Vagina (tissue), 2 donors: ENCODE measurements at regions not wholly inside any gene's neighbourhood (a gene's known extent, or its start where the extent isn't known, plus 50 kb on each side); places are given as distances from the start of the nearest gene placed in this dataset.

Source experiments
- DNase-seq, 2 donors: peaks; one replicate each; pipeline ENCODE4 v3.0.0-alpha.2; 2017; ENCODE audit errors: extremely low spot score in 2 of 2
- H3K27ac ChIP-seq: fragments of 200-600 bp; sonication (generic); one replicate; pipeline ENCODE4 v1.5.1; 2019
- H3K27me3 ChIP-seq: fragments of 200-600 bp; sonication (generic); one replicate; pipeline ENCODE4 v1.5.1; 2019
- H3K36me3 ChIP-seq, 2 donors: fragments of 200-600 bp; sonication (generic); one replicate each; pipeline ENCODE4 v1.5.1; 2017 to 2019
- H3K4me1 ChIP-seq: fragments of 200-600 bp; sonication (generic); one replicate; pipeline ENCODE4 v1.5.1; 2019
- H3K4me3 ChIP-seq, 2 donors: fragments of 200-600 bp; sonication (generic); 1 replicate in 1 of 2; 2 replicates in 1 of 2; pipeline ENCODE4 v1.5.1; 2016 to 2019
- H3K9me3 ChIP-seq: fragments of 200-600 bp; sonication (generic); one replicate; pipeline ENCODE4 v1.5.1; 2019
- CTCF ChIP-seq, 3 experiments: fragments of 450-650 bp in 2 of 3; fragments of 200-600 bp in 1 of 3; sonication (generic) in 1 of 3; IDR thresholded peaks; one replicate each; pipeline ENCODE4 v1.5.1; 2017 to 2019; ENCODE audit warnings: antibody characterized with exemption in 3 of 3, mild to moderate bottlenecking in 2 of 3, moderate library complexity in 2 of 3
- POLR2A ChIP-seq, 2 donors: fragments of 450-650 bp; IDR thresholded peaks; one replicate each; pipeline ENCODE4 v1.6.1; 2017; ENCODE audit warnings: antibody characterized with exemption in 2 of 2, mild to moderate bottlenecking in 2 of 2, moderate library complexity in 2 of 2
- POLR2AphosphoS5 ChIP-seq, 2 donors: sonication (generic); formaldehyde crosslinking; IDR thresholded peaks; one replicate each; pipeline ENCODE4 v1.9.0; 2017; ENCODE audit warnings: antibody characterized with exemption in 2 of 2, mild to moderate bottlenecking in 2 of 2, low read depth in 1 of 2; ENCODE audit not compliant: insufficient read depth in 1 of 2
- intact Hi-C: fragments of 100-400 bp; cut with DNase I; formaldehyde crosslinking; loops from one replicate; pipeline ENCODE4 v1.15.1; 2023

- TF ChIP-seq POLR2A (IDR thresholded peaks at IDR 0.05) (no peak), CTCF (IDR thresholded peaks at IDR 0.05) (no peak), POLR2AphosphoS5 (IDR thresholded peaks at IDR 0.05; ENCODE audit: insufficient read depth in 1 of 2, low read depth in 1 of 2) (no peak)
- intact Hi-C loops: no loop called here
- Histone ChIP-seq H3K36me3 (no peaks in the 10 kb centered on the region), H3K4me1 (no peaks in the 10 kb centered on the region), H3K27ac (no peak overlapping the region), H3K9me3 (no peaks in the 10 kb centered on the region), H3K4me3 (no peak overlapping the region), H3K27me3 (no peaks in the 10 kb centered on the region)
- DNase-seq: no peak
Measured at GRCh38 chr4:111228874-111229273, 606.0 kb upstream of the PITX2 start.

DNA sequence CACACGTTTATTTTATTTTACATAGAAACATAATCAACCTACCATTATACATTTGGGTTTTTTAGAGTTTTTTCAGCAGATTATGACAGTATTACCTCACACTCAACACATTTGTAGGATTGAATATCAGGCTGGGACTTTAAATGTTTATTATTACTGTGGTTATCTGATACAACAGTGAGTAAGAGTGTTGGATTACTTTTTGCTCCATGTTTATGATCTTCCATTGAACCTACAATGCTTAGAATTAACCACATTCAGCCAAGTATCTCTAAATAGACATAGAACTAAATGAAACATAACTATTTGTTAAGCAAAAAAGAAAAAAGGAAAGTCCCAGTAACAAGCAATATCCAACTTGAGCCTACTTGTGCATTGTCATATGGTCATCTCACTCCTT lies 607.4 kb upstream of the PITX2 start:
- Histone ChIP-seq H3K36me3 (no peaks in the 10 kb centered on the region), H3K27ac (no peak overlapping the region), H3K27me3 (no peaks in the 10 kb centered on the region), H3K4me3 (no peak overlapping the region), H3K4me1 (no peaks in the 10 kb centered on the region), H3K9me3 (no peaks in the 10 kb centered on the region)
- DNase-seq: no peak
- intact Hi-C loops: no loop called here
- TF ChIP-seq CTCF (IDR thresholded peaks at IDR 0.05) (no peak), POLR2AphosphoS5 (IDR thresholded peaks at IDR 0.05; ENCODE audit: insufficient read depth in 1 of 2, low read depth in 1 of 2) (no peak), POLR2A (IDR thresholded peaks at IDR 0.05) (no peak)

GRCh38 chr4:111231281-111231680 lies 608.4 kb upstream of the PITX2 start:
- no peak overlapping the region for H3K4me3 ChIP-seq
- no peaks in the 10 kb centered on the region for H3K36me3 ChIP-seq
- H3K9me3 ChIP-seq: no peaks in the 10 kb centered on the region
- no peaks in the 10 kb centered on the region for H3K27me3 ChIP-seq
- no peaks in the 10 kb centered on the region for H3K4me1 ChIP-seq
- intact Hi-C loops: no loop called here
- no peak for TF ChIP-seq POLR2AphosphoS5 (IDR thresholded peaks at IDR 0.05; ENCODE audit: insufficient read depth in 1 of 2, low read depth in 1 of 2)
- DNase-seq: no peak
- no peak overlapping the region for H3K27ac ChIP-seq

GRCh38 chr4:111234939-111235338 lies 612.1 kb upstream of the PITX2 start:
- Histone ChIP-seq H3K27me3 (no peaks in the 10 kb centered on the region), H3K9me3 (no peaks in the 10 kb centered on the region), H3K4me3 (no peak overlapping the region), H3K4me1 (no peaks in the 10 kb centered on the region), H3K36me3 (no peaks in the 10 kb centered on the region), H3K27ac (no peak overlapping the region)
- intact Hi-C loops: no loop called here
- DNase-seq: no peak
- TF ChIP-seq POLR2AphosphoS5 (IDR thresholded peaks at IDR 0.05; ENCODE audit: insufficient read depth in 1 of 2, low read depth in 1 of 2) (no peak), POLR2A (IDR thresholded peaks at IDR 0.05) (no peak)

- H3K4me1 ChIP-seq: no peaks in the 10 kb centered on the region
- no peaks in the 10 kb centered on the region for H3K36me3 ChIP-seq
- H3K9me3 ChIP-seq: no peaks in the 10 kb centered on the region
- TF ChIP-seq POLR2A (IDR thresholded peaks at IDR 0.05) (no peak), POLR2AphosphoS5 (IDR thresholded peaks at IDR 0.05; ENCODE audit: insufficient read depth in 1 of 2, low read depth in 1 of 2) (no peak), CTCF (IDR thresholded peaks at IDR 0.05) (no peak)
- intact Hi-C loops: no loop called here
- DNase-seq: no peak
- H3K27ac ChIP-seq: no peak overlapping the region
- H3K27me3 ChIP-seq: no peaks in the 10 kb centered on the region
- no peak overlapping the region for H3K4me3 ChIP-seq
Measured at GRCh38 chr4:111263836-111264235, 641.0 kb upstream of the PITX2 start.

GRCh38 chr4:111266937-111267336 lies 644.1 kb upstream of the PITX2 start:
- no peak overlapping the region for H3K27ac ChIP-seq
- no peaks in the 10 kb centered on the region for H3K9me3 ChIP-seq
- H3K27me3 ChIP-seq: no peaks in the 10 kb centered on the region
- H3K4me3 ChIP-seq: no peak overlapping the region
- H3K36me3 ChIP-seq: no peaks in the 10 kb centered on the region
- TF ChIP-seq CTCF (IDR thresholded peaks at IDR 0.05): no peak
- TF ChIP-seq POLR2AphosphoS5 (IDR thresholded peaks at IDR 0.05; ENCODE audit: insufficient read depth in 1 of 2, low read depth in 1 of 2): no peak
- TF ChIP-seq POLR2A (IDR thresholded peaks at IDR 0.05): no peak
- intact Hi-C loops: no loop called here
- H3K4me1 ChIP-seq: no peaks in the 10 kb centered on the region
- DNase-seq: no peak
